ENCODE measurements at regions not wholly inside any gene's neighbourhood (a gene's known extent, or its start where the extent isn't known, plus 50 kb on each side); places are given as distances from the start of the nearest gene placed in this dataset.
A peak's percentile ranks its signal among the peaks of the same experiment; 100 is the strongest.

GRCh38 chr2:128446049-128446873, 127.6 kb upstream of the HS6ST1 start (continued):
- TF ChIP-seq CBFA2T2 (conservative IDR thresholded peaks at IDR 0.05) (no peak), ZNF274 (IDR thresholded peaks at IDR 0.05; ENCODE audit: borderline replicate concordance, low read depth, low read length) (no peak), NR2C2 (CRISPR knock-in tag; IDR thresholded peaks at IDR 0.05) (no peak), NR2C2 (tag; IDR thresholded peaks at IDR 0.05) (peak; percentile 59; the same call in 1 of the 2 replicates), CREB3 (tag; conservative IDR thresholded peaks at IDR 0.05; ENCODE audit: low read depth) (no peak), ZNF586 (CRISPR knock-in tag; conservative IDR thresholded peaks at IDR 0.05) (no peak), CXXC5 (CRISPR knock-in tag; IDR thresholded peaks at IDR 0.05) (peak; percentile 16; the same call in 1 of the 2 replicates), HMGXB4 (CRISPR knock-in tag; IDR thresholded peaks at IDR 0.05) (no peak), PHF20 (IDR thresholded peaks at IDR 0.05; ENCODE audit: partially characterized antibody) (no peak), ZBTB7A (IDR thresholded peaks at IDR 0.05; ENCODE audit: borderline replicate concordance, control insufficient read depth, low read depth, low read length) (no peak), ZSCAN32 (CRISPR knock-in tag; IDR thresholded peaks at IDR 0.05) (no peak), ETV5 (CRISPR knock-in tag; IDR thresholded peaks at IDR 0.05; ENCODE audit: low read depth) (peak; percentile 36; the same call in 1 of the 2 replicates), MTA3 (IDR thresholded peaks at IDR 0.05; ENCODE audit: borderline replicate concordance) (no peak), TFE3 (CRISPR knock-in tag; IDR thresholded peaks at IDR 0.05) (no peak), PTBP1 (IDR thresholded peaks at IDR 0.05; ENCODE audit: low read depth, low read length) (no peak), CBX1 (IDR thresholded peaks at IDR 0.05; ENCODE audit: low read depth) (no peak), CTBP1 (IDR thresholded peaks at IDR 0.05; ENCODE audit: borderline replicate concordance) (peak; percentile 19; the same call in 1 of the 2 replicates), MTF1 (CRISPR knock-in tag; IDR thresholded peaks at IDR 0.05; ENCODE audit: borderline replicate concordance) (no peak), TFAP4 (CRISPR knock-in tag; IDR thresholded peaks at IDR 0.05; ENCODE audit: borderline replicate concordance) (peak; percentile 59; the same call in 1 of the 2 replicates)
